K562 (cell line): ENCODE measurements at regions not wholly inside any gene's neighbourhood (a gene's known extent, or its start where the extent isn't known, plus 50 kb on each side); places are given as distances from the start of the nearest gene placed in this dataset.

Experiments
- ATF1 ChIP-seq, 2 experiments: fragments of 450-650 bp in 1 of 2; IDR thresholded peaks; 2 replicates each; pipeline ENCODE4 v1.6.1; 2016; ENCODE audit warnings: missing compliant biosample characterization in 1 of 2, missing genetic modification characterization in 1 of 2
- CBX3 ChIP-seq, 2 experiments: IDR thresholded peaks; 1 replicate in 1 of 2; 2 replicates in 1 of 2; pipeline ENCODE4 v1.6.1; 2012; ENCODE audit warnings: inconsistent platforms in 2 of 2, low read length in 2 of 2, borderline replicate concordance in 1 of 2, control low read depth in 1 of 2
- DPF2 ChIP-seq: fragments of 450-650 bp; IDR thresholded peaks from 2 replicates; pipeline ENCODE4 v1.6.1; 2016
- KLF6 ChIP-seq: fragments of 250-450 bp; sonication (Bioruptor Pico); IDR thresholded peaks from 2 replicates; pipeline ENCODE4 v1.4.0; 2020; ENCODE audit warnings: mild to moderate bottlenecking, moderate library complexity, borderline replicate concordance
- MIER1 ChIP-seq: fragments of 450-650 bp; IDR thresholded peaks from 2 replicates; pipeline ENCODE4 v1.6.1; 2016; ENCODE audit warnings: antibody characterized with exemption, mild to moderate bottlenecking, low read depth
- NBN ChIP-seq: fragments of 450-650 bp; IDR thresholded peaks from 2 replicates; pipeline ENCODE4 v1.6.1; 2016; ENCODE audit warnings: low read depth, mild to moderate bottlenecking
- NR3C1 ChIP-seq: sonication (generic); formaldehyde crosslinking; IDR thresholded peaks from 2 replicates; pipeline ENCODE4 v1.8.1; 2022; ENCODE audit warnings: missing genetic modification reagents
- RUNX1 ChIP-seq: sonication (generic); IDR thresholded peaks from 2 replicates; pipeline ENCODE4 v1.6.1; 2016; ENCODE audit warnings: antibody characterized with exemption, low read depth
- SIN3B ChIP-seq: fragments of 450-650 bp; IDR thresholded peaks from 2 replicates; pipeline ENCODE4 v1.6.1; 2017; ENCODE audit warnings: low read depth, mild to moderate bottlenecking, moderate library complexity
- SRSF7 ChIP-seq: fragments of 200-400 bp; formaldehyde crosslinking; optimal IDR thresholded peaks from 2 replicates; pipeline ENCODE3; 2017; ENCODE audit warnings: mild to moderate bottlenecking, low read depth, low read length
- TCF7 ChIP-seq: sonication (generic); IDR thresholded peaks from 2 replicates; pipeline ENCODE4 v1.6.1; 2016; ENCODE audit warnings: antibody characterized with exemption, borderline replicate concordance
- ZC3H4 ChIP-seq: sonication (generic); formaldehyde crosslinking; IDR thresholded peaks from 2 replicates; pipeline ENCODE4 v1.9.0; 2021; ENCODE audit warnings: missing genetic modification reagents, borderline replicate concordance
- ZFP36 ChIP-seq: fragments of 150-350 bp; IDR thresholded peaks from 2 replicates; pipeline ENCODE4 v1.6.1; 2018; ENCODE audit warnings: low read length, low read depth; ENCODE audit not compliant: partially characterized antibody
- ZNF444 ChIP-seq: fragments of 250-450 bp; sonication (Bioruptor Pico); IDR thresholded peaks from 2 replicates; pipeline ENCODE4 v1.4.0; 2020; ENCODE audit warnings: mild to moderate bottlenecking, moderate library complexity
- ZNF583 ChIP-seq: fragments of 250-450 bp; sonication (Bioruptor Pico); IDR thresholded peaks from 2 replicates; pipeline ENCODE4 v1.4.0; 2020
- ZNF79 ChIP-seq: fragments of 250-450 bp; sonication (Bioruptor Pico); IDR thresholded peaks from 2 replicates; pipeline ENCODE4 v1.4.0; 2020; ENCODE audit warnings: low read depth, mild to moderate bottlenecking, moderate library complexity
- TF ChIP-seq, protein P1 (sequence below): fragments of 250-450 bp; sonication (Bioruptor Pico); IDR thresholded peaks from 2 replicates; pipeline ENCODE4 v1.8.0; 2021; ENCODE audit warnings: mild to moderate bottlenecking, moderate library complexity
- TF ChIP-seq, protein P2 (sequence below): fragments of 450-650 bp; IDR thresholded peaks from one replicate; pipeline ENCODE4 v1.6.1; 2018; ENCODE audit warnings: mild to moderate bottlenecking, moderate library complexity; ENCODE audit not compliant: partially characterized antibody
- TF ChIP-seq, protein P3 (sequence below), 2 experiments: IDR thresholded peaks; 2 replicates each; pipeline ENCODE4 v1.6.1; 2012; ENCODE audit warnings: improper control_type of control experiment in 2 of 2, low read depth in 2 of 2, low read length in 2 of 2, borderline replicate concordance in 1 of 2
- TF ChIP-seq, protein P4 (sequence below): fragments of 200-800 bp; sonication (Bioruptor generic); IDR thresholded peaks from 2 replicates; pipeline ENCODE4 v1.6.1; 2017; ENCODE audit warnings: missing genetic modification characterization, missing compliant biosample characterization
- TF ChIP-seq, protein P5 (sequence below): sonication (generic); formaldehyde crosslinking; IDR thresholded peaks from 2 replicates; pipeline ENCODE4 v1.8.1; 2022; ENCODE audit warnings: missing genetic modification reagents

DNA sequence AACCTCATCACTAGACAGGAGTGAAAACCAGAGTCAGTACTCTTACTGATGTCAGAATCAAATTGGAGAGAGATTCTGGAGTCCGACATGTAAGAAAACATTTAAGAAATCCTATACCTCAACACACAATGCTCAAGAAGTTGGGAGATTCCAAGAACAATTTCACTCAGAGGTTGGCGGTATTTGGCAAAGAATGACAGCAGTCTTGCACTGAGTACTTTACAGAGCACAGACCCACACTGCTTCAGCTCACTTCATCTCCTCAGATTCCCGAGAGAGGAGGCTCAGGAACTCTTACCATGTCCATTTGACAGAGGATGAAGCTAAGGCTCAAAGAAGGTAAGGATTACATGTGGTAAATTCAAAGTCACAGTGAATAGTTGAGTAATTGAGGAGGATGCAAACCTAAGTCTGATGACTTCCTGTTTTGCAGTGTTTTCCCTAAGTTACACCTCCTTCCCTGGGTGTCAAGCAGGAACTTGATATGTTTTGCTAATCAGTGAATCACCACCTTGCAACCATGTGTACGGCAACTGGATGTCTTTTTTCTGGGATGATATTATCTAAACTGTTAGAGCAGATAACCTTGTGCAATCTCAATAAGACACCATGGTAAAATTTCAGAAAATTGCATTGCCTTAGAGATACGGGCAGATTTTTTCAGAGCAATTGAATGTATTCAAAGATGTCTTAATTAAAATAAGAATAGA is 61.3 kb upstream of the MME start (continued):
- TF ChIP-seq, protein P1, sequence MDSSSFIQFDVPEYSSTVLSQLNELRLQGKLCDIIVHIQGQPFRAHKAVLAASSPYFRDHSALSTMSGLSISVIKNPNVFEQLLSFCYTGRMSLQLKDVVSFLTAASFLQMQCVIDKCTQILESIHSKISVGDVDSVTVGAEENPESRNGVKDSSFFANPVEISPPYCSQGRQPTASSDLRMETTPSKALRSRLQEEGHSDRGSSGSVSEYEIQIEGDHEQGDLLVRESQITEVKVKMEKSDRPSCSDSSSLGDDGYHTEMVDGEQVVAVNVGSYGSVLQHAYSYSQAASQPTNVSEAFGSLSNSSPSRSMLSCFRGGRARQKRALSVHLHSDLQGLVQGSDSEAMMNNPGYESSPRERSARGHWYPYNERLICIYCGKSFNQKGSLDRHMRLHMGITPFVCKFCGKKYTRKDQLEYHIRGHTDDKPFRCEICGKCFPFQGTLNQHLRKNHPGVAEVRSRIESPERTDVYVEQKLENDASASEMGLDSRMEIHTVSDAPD: no peak
- TF ChIP-seq ZFP36: no peak
- no peak for TF ChIP-seq NBN
- peak; percentile 92 for TF ChIP-seq DPF2
- TF ChIP-seq, protein P2, sequence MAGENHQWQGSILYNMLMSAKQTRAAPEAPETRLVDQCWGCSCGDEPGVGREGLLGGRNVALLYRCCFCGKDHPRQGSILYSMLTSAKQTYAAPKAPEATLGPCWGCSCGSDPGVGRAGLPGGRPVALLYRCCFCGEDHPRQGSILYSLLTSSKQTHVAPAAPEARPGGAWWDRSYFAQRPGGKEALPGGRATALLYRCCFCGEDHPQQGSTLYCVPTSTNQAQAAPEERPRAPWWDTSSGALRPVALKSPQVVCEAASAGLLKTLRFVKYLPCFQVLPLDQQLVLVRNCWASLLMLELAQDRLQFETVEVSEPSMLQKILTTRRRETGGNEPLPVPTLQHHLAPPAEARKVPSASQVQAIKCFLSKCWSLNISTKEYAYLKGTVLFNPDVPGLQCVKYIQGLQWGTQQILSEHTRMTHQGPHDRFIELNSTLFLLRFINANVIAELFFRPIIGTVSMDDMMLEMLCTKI: no peak
- peak; percentile 75; the same call in 1 of the 2 replicates for TF ChIP-seq TCF7
- TF ChIP-seq ATF1 (CRISPR knock-in tag; IDR thresholded peaks at IDR 0.05): no peak
- peak; percentile 37 for TF ChIP-seq ATF1 (tag; IDR thresholded peaks at IDR 0.05)
- peak in 1 of 2 experiments; percentile 82; a peak in 2 of 3 replicates for TF ChIP-seq CBX3 (IDR thresholded peaks at IDR 0.05; ENCODE audit: borderline replicate concordance in 1 of 2, low read length in 2 of 2)
- TF ChIP-seq SIN3B: no peak
- TF ChIP-seq ZNF583 (CRISPR knock-in tag): no peak
- no peak for TF ChIP-seq NR3C1 (CRISPR knock-in tag)
- TF ChIP-seq MIER1: no peak
- TF ChIP-seq, protein P3, sequence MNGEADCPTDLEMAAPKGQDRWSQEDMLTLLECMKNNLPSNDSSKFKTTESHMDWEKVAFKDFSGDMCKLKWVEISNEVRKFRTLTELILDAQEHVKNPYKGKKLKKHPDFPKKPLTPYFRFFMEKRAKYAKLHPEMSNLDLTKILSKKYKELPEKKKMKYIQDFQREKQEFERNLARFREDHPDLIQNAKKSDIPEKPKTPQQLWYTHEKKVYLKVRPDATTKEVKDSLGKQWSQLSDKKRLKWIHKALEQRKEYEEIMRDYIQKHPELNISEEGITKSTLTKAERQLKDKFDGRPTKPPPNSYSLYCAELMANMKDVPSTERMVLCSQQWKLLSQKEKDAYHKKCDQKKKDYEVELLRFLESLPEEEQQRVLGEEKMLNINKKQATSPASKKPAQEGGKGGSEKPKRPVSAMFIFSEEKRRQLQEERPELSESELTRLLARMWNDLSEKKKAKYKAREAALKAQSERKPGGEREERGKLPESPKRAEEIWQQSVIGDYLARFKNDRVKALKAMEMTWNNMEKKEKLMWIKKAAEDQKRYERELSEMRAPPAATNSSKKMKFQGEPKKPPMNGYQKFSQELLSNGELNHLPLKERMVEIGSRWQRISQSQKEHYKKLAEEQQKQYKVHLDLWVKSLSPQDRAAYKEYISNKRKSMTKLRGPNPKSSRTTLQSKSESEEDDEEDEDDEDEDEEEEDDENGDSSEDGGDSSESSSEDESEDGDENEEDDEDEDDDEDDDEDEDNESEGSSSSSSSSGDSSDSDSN (IDR thresholded peaks at IDR 0.05; ENCODE audit: borderline replicate concordance in 1 of 2, low read depth in 2 of 2, low read length in 2 of 2): no peak
- no peak for TF ChIP-seq ZC3H4 (CRISPR knock-in tag)
- TF ChIP-seq, protein P4, sequence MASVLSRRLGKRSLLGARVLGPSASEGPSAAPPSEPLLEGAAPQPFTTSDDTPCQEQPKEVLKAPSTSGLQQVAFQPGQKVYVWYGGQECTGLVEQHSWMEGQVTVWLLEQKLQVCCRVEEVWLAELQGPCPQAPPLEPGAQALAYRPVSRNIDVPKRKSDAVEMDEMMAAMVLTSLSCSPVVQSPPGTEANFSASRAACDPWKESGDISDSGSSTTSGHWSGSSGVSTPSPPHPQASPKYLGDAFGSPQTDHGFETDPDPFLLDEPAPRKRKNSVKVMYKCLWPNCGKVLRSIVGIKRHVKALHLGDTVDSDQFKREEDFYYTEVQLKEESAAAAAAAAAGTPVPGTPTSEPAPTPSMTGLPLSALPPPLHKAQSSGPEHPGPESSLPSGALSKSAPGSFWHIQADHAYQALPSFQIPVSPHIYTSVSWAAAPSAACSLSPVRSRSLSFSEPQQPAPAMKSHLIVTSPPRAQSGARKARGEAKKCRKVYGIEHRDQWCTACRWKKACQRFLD (CRISPR knock-in tag): no peak; the same call in 1 of the 2 replicates
- TF ChIP-seq RUNX1: no peak
- TF ChIP-seq ZNF444 (CRISPR knock-in tag): no peak
- TF ChIP-seq ZNF79: no peak
- no peak for TF ChIP-seq SRSF7
- TF ChIP-seq KLF6 (CRISPR knock-in tag): no peak
- TF ChIP-seq, protein P5, sequence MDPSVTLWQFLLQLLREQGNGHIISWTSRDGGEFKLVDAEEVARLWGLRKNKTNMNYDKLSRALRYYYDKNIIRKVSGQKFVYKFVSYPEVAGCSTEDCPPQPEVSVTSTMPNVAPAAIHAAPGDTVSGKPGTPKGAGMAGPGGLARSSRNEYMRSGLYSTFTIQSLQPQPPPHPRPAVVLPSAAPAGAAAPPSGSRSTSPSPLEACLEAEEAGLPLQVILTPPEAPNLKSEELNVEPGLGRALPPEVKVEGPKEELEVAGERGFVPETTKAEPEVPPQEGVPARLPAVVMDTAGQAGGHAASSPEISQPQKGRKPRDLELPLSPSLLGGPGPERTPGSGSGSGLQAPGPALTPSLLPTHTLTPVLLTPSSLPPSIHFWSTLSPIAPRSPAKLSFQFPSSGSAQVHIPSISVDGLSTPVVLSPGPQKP (CRISPR knock-in tag): no peak
